ENCODE measurements at regions not wholly inside any gene's neighbourhood (a gene's known extent, or its start where the extent isn't known, plus 50 kb on each side); places are given as distances from the start of the nearest gene placed in this dataset.

DNA sequence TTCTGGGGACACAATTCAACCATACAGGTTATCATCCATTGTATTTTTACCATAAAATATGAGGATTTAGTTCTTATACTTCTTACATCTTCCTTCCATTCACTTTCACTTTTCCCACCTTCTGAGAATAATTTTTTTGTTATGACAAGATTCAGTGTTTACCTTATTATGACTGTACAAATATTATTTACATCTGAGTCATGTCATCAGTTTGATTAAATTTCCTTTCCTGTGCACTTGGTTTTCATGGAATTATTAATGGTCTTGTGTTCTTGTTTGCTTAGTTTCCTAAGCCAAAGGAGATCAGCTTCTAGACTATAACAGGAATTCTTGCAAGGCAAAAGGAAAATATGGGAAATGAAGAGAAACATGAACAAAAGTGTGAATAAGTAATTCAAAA lies 366.5 kb downstream of the TMEM38B start:
- intact Hi-C loops (cut with DNase I, micrococcal nuclease) = no loop called here
- no peak for TF ChIP-seq CTCF (IDR thresholded peaks at IDR 0.05)
- no peaks in the 10 kb centered on the region for H3K4me1 ChIP-seq (ENCODE audit: low read depth)
- no peak overlapping the region for H3K4me3 ChIP-seq
- ATAC-seq (no peak), DNase-seq (no peak)
- H3K36me3 ChIP-seq (ENCODE audit: low read depth) = no peaks in the 10 kb centered on the region
- H3K9me3 ChIP-seq = no peaks in the 10 kb centered on the region

DNA sequence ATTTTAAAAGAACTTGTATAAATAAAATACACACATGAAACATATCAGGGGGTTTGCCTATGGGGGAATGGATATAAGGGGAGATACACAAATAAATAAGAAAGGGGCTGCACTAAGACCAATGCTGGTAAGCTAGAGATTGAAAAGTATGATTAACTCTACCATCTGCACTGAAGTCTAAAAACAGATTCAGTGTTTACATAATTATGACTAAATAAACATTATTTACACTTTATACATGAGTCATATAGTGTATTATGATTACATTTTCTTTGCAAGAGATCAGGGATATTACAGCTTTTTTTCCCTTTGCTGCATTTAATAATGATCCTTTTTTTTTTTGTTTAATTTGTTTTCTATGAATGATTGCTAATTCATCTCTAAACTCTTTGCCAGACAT lies 367.9 kb downstream of the TMEM38B start:
- no peaks in the 10 kb centered on the region for H3K9me3 ChIP-seq
- no peaks in the 10 kb centered on the region for H3K36me3 ChIP-seq (ENCODE audit: low read depth)
- TF ChIP-seq CTCF (IDR thresholded peaks at IDR 0.05) = no peak
- intact Hi-C loops (cut with DNase I, micrococcal nuclease) = no loop called here
- no peaks in the 10 kb centered on the region for H3K4me1 ChIP-seq (ENCODE audit: low read depth)
- DNase-seq = no peak
- ATAC-seq = no peak
- no peak overlapping the region for H3K4me3 ChIP-seq

DNA sequence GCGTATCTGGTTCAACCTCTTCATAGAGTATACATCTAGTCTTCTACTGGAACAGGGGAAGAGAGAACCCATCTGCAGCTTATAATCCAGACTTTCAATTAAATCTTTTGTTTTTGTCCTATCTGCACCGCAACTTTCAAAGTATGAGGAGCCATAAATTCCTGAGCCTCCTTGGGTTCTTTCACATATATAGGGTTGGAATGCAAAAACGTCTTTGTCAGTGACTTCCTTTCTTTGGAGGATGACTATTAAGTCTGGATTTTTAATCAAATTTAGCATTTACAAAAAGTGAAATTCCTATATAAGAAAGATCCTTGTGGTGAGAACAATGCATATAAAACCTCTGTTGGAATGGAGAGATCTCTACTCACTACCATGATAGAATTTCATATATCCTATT lies 370.8 kb downstream of the TMEM38B start:
- H3K4me1 ChIP-seq (ENCODE audit: low read depth) = no peaks in the 10 kb centered on the region
- ATAC-seq = no peak

DNA sequence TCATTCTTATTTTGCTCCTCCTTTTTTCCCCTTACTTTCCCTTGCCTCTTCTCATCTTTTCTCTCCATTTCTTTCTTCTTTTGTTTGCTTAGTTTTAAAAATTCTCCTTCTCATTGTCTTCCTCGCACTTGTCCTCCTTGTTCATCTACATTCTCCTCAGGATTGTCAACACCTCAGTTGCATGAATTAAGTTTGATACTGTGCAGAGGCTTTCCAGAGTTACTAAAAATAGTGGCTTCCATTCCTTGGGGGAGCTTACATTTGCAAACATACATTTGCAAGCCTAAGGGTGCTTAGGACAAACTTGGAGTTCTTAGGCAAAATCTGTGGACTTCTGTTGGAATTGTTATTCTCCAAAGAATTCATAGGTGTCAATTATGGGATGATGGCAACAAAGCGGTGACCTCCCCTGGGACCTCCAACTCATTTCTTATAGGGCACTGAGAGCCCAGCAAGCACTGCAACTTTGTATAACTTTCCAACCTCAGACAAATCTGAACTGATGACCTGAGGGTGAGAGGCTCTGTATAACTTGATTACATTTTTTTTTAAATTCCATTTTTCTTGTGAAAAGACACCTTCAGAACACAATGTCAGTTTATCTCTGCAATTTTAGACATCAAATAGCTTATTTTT lies 371.4 kb downstream of the TMEM38B start:
- TF ChIP-seq CTCF (IDR thresholded peaks at IDR 0.05) = no peak
- intact Hi-C loops (cut with DNase I, micrococcal nuclease) = no loop called here
- Histone ChIP-seq H3K9me3 (no peaks in the 10 kb centered on the region), H3K4me3 (no peak overlapping the region), H3K36me3 (ENCODE audit: low read depth) (no peaks in the 10 kb centered on the region), H3K4me1 (ENCODE audit: low read depth) (no peaks in the 10 kb centered on the region)
- DNase-seq = no peak
- ATAC-seq = no peak

More for the DNA sequence above, 370.8 kb downstream of the TMEM38B start:
- no peaks in the 10 kb centered on the region for H3K9me3 ChIP-seq
- no peak for TF ChIP-seq CTCF (IDR thresholded peaks at IDR 0.05)
- H3K4me3 ChIP-seq = no peak overlapping the region
- H3K36me3 ChIP-seq (ENCODE audit: low read depth) = no peaks in the 10 kb centered on the region
- DNase-seq = no peak
- intact Hi-C loops (cut with DNase I, micrococcal nuclease) = no loop called here

GRCh38 chr9:106066940-106067524 lies 372.7 kb downstream of the TMEM38B start:
- DNase-seq (no peak), ATAC-seq (no peak)
- no peak overlapping the region for H3K4me3 ChIP-seq
- no peaks in the 10 kb centered on the region for H3K36me3 ChIP-seq (ENCODE audit: low read depth)
- intact Hi-C loops (cut with DNase I, micrococcal nuclease) = no loop called here
- no peaks in the 10 kb centered on the region for H3K4me1 ChIP-seq (ENCODE audit: low read depth)
- no peaks in the 10 kb centered on the region for H3K9me3 ChIP-seq
- TF ChIP-seq CTCF (IDR thresholded peaks at IDR 0.05) = no peak
